Brain microvascular endothelial cell (primary cell): ENCODE measurements at regions not wholly inside any gene's neighbourhood (a gene's known extent, or its start where the extent isn't known, plus 50 kb on each side); places are given as distances from the start of the nearest gene placed in this dataset.
A peak's percentile ranks its signal among the peaks of the same experiment; 100 is the strongest.

Experiments used
- DNase-seq: peaks from one replicate; pipeline ENCODE4 v3.0.0-alpha.2; 2020
- H3K27ac ChIP-seq: fragments of 250-450 bp; sonication (Bioruptor Pico); 2 replicates; pipeline ENCODE4 v1.5.1; 2020; ENCODE audit warnings: mild to moderate bottlenecking, moderate library complexity
- H3K27me3 ChIP-seq: fragments of 250-450 bp; sonication (Bioruptor Pico); replicated peaks from 2 replicates; pipeline ENCODE4 v1.5.1; 2020; ENCODE audit warnings: mild to moderate bottlenecking
- H3K36me3 ChIP-seq: fragments of 250-450 bp; sonication (Bioruptor Pico); replicated peaks from 2 replicates; pipeline ENCODE4 v1.5.1; 2020; ENCODE audit warnings: mild to moderate bottlenecking
- H3K4me3 ChIP-seq: 2 replicates; pipeline ENCODE4 v1.5.1; 2011; ENCODE audit warnings: low read depth, mild to moderate bottlenecking, control low read depth, low read length, moderate library complexity
- CTCF ChIP-seq: IDR thresholded peaks from 2 replicates; pipeline ENCODE4 v1.5.1; 2011; ENCODE audit warnings: low read depth, mild to moderate bottlenecking, moderate library complexity, low read length, control low read depth, inconsistent platforms; ENCODE audit errors: missing control alignments
- in situ Hi-C: cut with HindIII; loops from 2 replicates; pipeline ENCODE4 v1.10.0; 2017; ENCODE audit warnings: low sequenced_read_pairs, low pct_ligation_motif_present

- TF ChIP-seq CTCF: no peak
Measured at GRCh38 chrX:3468031-3468430, 121.6 kb upstream of the MXRA5 start.

GRCh38 chrX:3465017-3465416 is 118.6 kb upstream of the MXRA5 start:
- Histone ChIP-seq H3K27ac (no peak overlapping the region), H3K4me3 (no peak overlapping the region), H3K36me3 (no peaks in the 10 kb centered on the region), H3K27me3 (no peaks in the 10 kb centered on the region)
- no peak for TF ChIP-seq CTCF
- in situ Hi-C loops: no loop called here
- DNase-seq: no peak

More at GRCh38 chrX:3468031-3468430, 121.6 kb upstream of the MXRA5 start:
- no peaks in the 10 kb centered on the region for H3K36me3 ChIP-seq
- no peaks in the 10 kb centered on the region for H3K27me3 ChIP-seq
- in situ Hi-C loops: no loop called here
- DNase-seq: no peak
- no peak overlapping the region for H3K4me3 ChIP-seq
- no peak overlapping the region for H3K27ac ChIP-seq

GRCh38 chrX:3462166-3462508 is 115.7 kb upstream of the MXRA5 start:
- in situ Hi-C loops: no loop called here

GRCh38 chrX:3461397-3462165 is 115.1 kb upstream of the MXRA5 start:
- peak; percentile 1 for DNase-seq
- peak overlapping the region; percentile 22 for H3K4me3 ChIP-seq
- H3K27me3 ChIP-seq: no peaks in the 10 kb centered on the region
- no peak for TF ChIP-seq CTCF
- in situ Hi-C loops: no loop called here
- H3K27ac ChIP-seq: no peak overlapping the region
- no peaks in the 10 kb centered on the region for H3K36me3 ChIP-seq

More at GRCh38 chrX:3462166-3462508, 115.7 kb upstream of the MXRA5 start:
- no peaks in the 10 kb centered on the region for H3K36me3 ChIP-seq
- DNase-seq: no peak
- H3K4me3 ChIP-seq: no peak overlapping the region
- TF ChIP-seq CTCF: no peak
- H3K27ac ChIP-seq: no peak overlapping the region
- no peaks in the 10 kb centered on the region for H3K27me3 ChIP-seq

- no peaks in the 10 kb centered on the region for H3K36me3 ChIP-seq
- no peak for TF ChIP-seq CTCF
- in situ Hi-C loops: no loop called here
- no peak for DNase-seq
- no peak overlapping the region for H3K27ac ChIP-seq
- no peak overlapping the region for H3K4me3 ChIP-seq
- no peaks in the 10 kb centered on the region for H3K27me3 ChIP-seq
Measured at GRCh38 chrX:3455796-3456195, 109.3 kb upstream of the MXRA5 start.

GRCh38 chrX:3451571-3451970 is 105.1 kb upstream of the MXRA5 start:
- no peak for TF ChIP-seq CTCF
- Histone ChIP-seq H3K36me3 (no peaks in the 10 kb centered on the region), H3K27ac (no peak overlapping the region), H3K4me3 (no peak overlapping the region), H3K27me3 (no peaks in the 10 kb centered on the region)
- in situ Hi-C loops: no loop called here
- no peak for DNase-seq
